UCSD-AML1 (cell line): ENCODE measurements at regions not wholly inside any gene's neighbourhood (a gene's known extent, or its start where the extent isn't known, plus 50 kb on each side); places are given as distances from the start of the nearest gene placed in this dataset.

Experiments used
- DNase-seq: peaks from one replicate; lab custom pipeline; 2025; ENCODE audit not compliant: unreplicated experiment; lab: John Stamatoyannopoulos, UW

- DNase-seq: no peak
Measured at GRCh38 chr10:65312876-65313275, 1613.0 kb upstream of the LRRTM3 start.

GRCh38 chr10:65313406-65313805 lies 1612.4 kb upstream of the LRRTM3 start:
- DNase-seq: no peak

GRCh38 chr10:65314253-65314652 lies 1611.6 kb upstream of the LRRTM3 start:
- no peak for DNase-seq

GRCh38 chr10:65319493-65319892 lies 1606.3 kb upstream of the LRRTM3 start:
- DNase-seq: no peak

GRCh38 chr10:65320236-65321026 lies 1605.4 kb upstream of the LRRTM3 start:
- DNase-seq: no peak

GRCh38 chr10:65323802-65324201 lies 1602.0 kb upstream of the LRRTM3 start:
- no peak for DNase-seq

- no peak for DNase-seq
Measured at GRCh38 chr10:65325913-65326312, 1599.9 kb upstream of the LRRTM3 start.

GRCh38 chr10:65328486-65328885 lies 1597.3 kb upstream of the LRRTM3 start:
- DNase-seq: no peak

- DNase-seq: no peak
Measured at GRCh38 chr10:65335311-65335710, 1590.5 kb upstream of the LRRTM3 start.

GRCh38 chr10:65340340-65340739 lies 1585.5 kb upstream of the LRRTM3 start:
- DNase-seq: no peak

GRCh38 chr10:65341323-65341925 lies 1584.4 kb upstream of the LRRTM3 start:
- DNase-seq: no peak

GRCh38 chr10:65342245-65342644 lies 1583.6 kb upstream of the LRRTM3 start:
- DNase-seq: no peak

GRCh38 chr10:65346466-65346865 lies 1579.4 kb upstream of the LRRTM3 start:
- DNase-seq: no peak

- DNase-seq: no peak
Measured at GRCh38 chr10:65348637-65349036, 1577.2 kb upstream of the LRRTM3 start.

GRCh38 chr10:65350611-65351010 lies 1575.2 kb upstream of the LRRTM3 start:
- no peak for DNase-seq

GRCh38 chr10:65355141-65355680 lies 1570.6 kb upstream of the LRRTM3 start:
- no peak for DNase-seq

- DNase-seq: peak; percentile 2
Measured at GRCh38 chr10:65358565-65358964, 1567.3 kb upstream of the LRRTM3 start.

- no peak for DNase-seq
Measured at GRCh38 chr10:65360497-65360896, 1565.3 kb upstream of the LRRTM3 start.

- DNase-seq: no peak
Measured at GRCh38 chr10:65365878-65366277, 1560.0 kb upstream of the LRRTM3 start.

GRCh38 chr10:65367706-65368105 lies 1558.1 kb upstream of the LRRTM3 start:
- DNase-seq: no peak

- no peak for DNase-seq
Measured at GRCh38 chr10:65375528-65375927, 1550.3 kb upstream of the LRRTM3 start.

GRCh38 chr10:65377687-65378086 lies 1548.1 kb upstream of the LRRTM3 start:
- no peak for DNase-seq
